G401 (cell line): ENCODE measurements at regions not wholly inside any gene's neighbourhood (a gene's known extent, or its start where the extent isn't known, plus 50 kb on each side); places are given as distances from the start of the nearest gene placed in this dataset.
"Not testable (repeated sequence)": the region's sequence is repeated elsewhere in the genome, so short reads cannot be mapped to it uniquely, and the experiment has no call there.

Experiments
- DNase-seq: peaks from one replicate; pipeline ENCODE4 v3.0.0-alpha.2; 2015; ENCODE audit warnings: low spot score
- in situ Hi-C: cut with HindIII; loops from 2 replicates; pipeline ENCODE4 v1.10.0; 2016; ENCODE audit warnings: low sequenced_read_pairs, mixed read lengths

DNA sequence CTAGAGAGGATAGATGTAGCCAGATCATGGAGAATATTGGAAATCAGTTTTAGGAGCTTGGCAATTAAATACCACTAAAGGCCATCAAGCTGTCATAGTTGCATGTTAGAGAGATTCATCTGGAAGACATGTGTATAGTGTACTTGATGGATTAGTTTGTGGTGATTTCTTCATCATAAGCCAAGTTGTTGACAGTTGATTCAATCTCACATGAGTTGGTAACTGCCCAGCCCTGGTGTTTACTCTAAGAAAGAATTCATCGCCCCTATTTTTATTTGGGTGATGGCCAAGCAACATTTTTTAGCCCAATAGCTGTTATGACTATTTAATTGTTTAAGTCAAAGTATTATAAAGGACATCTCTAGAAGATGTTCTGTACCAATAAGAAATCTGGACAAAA lies 737.6 kb downstream of the PLA2G4A start:
- in situ Hi-C loops, result no loop called here
- DNase-seq, result no peak

DNA sequence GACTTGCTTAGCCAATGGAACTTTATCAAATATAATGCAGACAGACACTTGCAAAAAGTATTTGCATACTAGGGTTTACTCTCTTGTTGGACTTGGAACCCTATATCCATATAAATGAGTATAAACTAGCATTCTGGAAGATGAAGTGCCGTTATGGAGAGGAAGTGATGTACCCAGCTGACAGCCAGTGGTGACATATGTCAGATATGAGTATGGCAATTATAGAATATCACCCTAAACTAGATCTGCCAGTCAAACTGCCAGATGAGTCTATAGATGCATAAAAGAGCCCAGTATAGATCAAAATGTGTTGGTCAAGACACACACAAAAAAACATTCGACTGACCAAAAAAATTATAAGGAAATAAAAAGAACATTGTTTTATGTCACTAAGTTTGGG lies 739.3 kb downstream of the PLA2G4A start:
- DNase-seq, result no peak
- in situ Hi-C loops, result no loop called here

DNA sequence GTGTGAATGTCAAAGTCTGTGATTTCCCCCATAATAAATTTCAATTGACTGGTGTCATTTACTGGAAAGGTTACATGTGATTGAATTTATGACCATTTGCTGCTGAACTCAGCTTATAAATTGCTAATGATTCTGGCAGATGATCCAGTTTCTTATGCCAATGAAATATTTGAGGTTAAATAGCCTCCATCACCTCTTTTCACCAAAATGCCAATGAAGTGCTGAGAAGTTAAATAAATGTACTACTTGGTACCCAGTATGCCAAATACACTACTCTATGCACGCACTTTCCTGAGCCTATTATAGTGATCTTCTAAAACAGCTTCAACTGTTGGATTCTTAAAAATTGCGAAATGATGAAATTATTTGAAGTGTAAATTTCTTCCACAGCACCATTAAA lies 741.4 kb downstream of the PLA2G4A start:
- no peak for DNase-seq
- in situ Hi-C loops, result no loop called here

DNA sequence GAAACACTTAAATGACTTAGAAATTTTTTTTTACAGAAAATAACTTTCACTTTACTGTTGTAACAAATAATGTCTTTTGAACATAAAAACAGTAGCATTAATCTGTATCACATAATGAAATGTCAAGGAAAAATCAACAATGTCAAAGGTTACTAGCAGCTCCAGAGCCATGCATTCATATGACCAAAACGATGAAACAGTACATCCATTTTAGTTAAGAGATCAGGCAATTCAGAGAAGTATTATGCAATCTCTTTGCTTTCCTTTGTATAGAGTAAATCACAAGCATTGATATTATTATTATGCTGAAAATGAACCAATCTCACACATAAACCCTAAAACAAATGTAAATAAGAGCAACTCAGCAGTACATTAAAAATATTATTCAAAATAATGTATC lies 748.9 kb downstream of the PLA2G4A start:
- no peak for DNase-seq
- in situ Hi-C loops, result no loop called here

GRCh38 chr1:187588917-187589316 lies 760.2 kb downstream of the PLA2G4A start:
- in situ Hi-C loops, result no loop called here
- DNase-seq, result no peak

DNA sequence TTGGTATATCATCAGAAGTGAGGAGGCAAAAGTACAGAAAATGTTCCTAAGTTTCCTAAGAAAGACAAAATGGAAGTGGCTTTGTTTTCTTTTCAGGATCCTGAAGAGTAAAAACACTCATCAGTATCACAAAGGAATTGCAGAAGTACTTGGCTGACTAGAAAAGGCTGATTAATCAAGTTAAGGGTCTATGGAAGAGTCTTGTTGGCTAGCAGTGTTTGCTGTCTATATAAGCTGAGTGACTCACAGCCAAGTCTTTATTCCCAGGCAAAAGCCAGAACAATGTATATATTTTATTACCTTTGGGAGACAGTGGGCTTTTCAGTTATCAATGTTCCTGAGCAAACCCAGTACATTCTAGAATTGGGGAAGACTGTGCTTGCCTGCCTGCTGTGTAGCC lies 777.0 kb downstream of the PLA2G4A start:
- in situ Hi-C loops, result no loop called here

DNA sequence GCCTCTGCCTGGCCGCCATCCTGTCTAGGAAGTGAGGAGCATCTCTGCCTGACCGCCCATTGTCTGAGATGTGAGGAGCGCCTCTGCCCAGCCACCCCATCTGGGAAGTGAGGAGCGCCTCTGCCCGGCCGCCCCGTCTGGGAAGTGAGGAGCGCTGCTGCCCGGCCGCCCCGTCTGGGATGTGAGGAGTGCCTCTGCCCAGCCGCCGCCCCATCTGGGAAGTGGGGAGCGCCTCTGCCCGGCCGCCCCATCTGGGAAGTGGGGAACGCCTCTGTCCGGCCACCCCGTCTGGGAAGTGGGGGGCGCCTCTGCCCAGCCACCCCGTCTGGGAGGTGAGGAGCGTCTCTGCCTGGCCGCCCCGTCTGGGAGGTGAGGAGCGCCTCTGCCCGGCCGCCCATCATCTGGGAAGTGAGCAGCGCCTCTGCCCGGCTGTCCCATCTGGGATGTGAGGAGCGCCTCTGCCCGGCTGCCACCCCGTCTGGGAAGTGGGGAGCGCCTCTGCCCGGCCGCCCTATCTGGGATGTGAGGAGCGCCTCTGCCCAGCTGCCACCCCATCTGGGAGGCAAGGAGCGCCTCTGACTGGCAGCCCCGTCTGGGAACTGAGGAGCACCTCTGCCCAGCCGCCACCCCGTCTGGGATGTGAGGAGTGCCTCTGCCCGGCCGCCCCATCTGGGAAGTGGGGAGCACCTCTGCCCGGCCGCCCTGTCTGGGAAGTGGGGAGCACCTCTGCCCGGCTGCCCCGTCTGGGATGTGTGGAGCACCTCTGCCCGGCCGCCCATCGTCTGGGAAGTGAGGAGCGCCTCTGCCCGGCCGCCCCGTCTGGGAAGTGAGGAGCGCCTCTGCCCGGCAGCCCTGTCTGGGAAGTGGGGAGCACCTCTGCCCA lies 787.3 kb downstream of the PLA2G4A start:
- DNase-seq, in situ Hi-C loops: not testable (repeated sequence)

More for the DNA sequence above, 777.0 kb downstream of the PLA2G4A start:
- no peak for DNase-seq

- in situ Hi-C loops, DNase-seq: not testable (repeated sequence)
Measured at GRCh38 chr1:187616830-187617229, 788.1 kb downstream of the PLA2G4A start.

DNA sequence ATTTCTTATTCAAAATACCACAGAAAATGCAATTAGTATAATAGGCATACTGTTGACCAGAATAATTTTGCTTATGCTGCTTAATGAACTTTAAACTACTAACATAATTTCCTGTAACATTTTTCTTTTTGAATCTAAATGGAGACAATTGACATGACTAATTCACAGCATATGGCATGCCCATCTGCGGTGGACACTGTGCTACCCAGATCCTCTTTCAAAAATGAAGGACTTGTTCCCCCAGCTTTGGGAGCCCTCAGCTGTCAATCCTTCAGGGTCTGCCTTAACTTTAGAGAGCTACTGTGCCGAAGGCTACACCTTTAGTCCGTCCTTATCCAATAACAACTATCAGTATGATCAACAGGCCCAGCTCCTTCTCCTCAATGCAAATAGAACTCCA lies 789.0 kb downstream of the PLA2G4A start:
- in situ Hi-C loops, result no loop called here
- DNase-seq, result peak; percentile 70

- in situ Hi-C loops, result no loop called here
- DNase-seq, result no peak
Measured at GRCh38 chr1:187619175-187619574, 790.4 kb downstream of the PLA2G4A start.

GRCh38 chr1:187621951-187622350 lies 793.2 kb downstream of the PLA2G4A start:
- DNase-seq, result peak; percentile 92
- in situ Hi-C loops, result no loop called here

- no peak for DNase-seq
- in situ Hi-C loops, result no loop called here
Measured at GRCh38 chr1:187622545-187622944, 793.8 kb downstream of the PLA2G4A start.

GRCh38 chr1:187624812-187625545 lies 796.2 kb downstream of the PLA2G4A start:
- DNase-seq, result no peak
- in situ Hi-C loops, result no loop called here

DNA sequence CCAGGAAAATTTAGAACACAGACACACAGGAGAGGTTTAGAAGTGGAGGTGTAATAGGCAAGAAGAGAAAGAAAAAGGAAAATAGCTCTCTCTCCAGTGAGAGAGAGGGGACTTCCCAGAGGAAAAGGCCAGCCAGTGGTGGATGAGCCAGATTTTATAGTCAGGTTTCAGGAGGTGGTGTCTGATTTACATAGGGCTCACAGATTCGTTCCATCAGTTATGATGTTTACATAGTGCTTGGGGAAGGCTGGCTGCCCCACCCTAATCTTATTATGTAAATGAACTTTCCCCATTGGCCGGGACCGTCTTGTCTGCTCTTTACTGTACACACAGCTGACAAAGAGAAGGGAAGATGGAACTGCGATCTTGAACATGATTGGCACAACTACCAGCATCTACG lies 797.3 kb downstream of the PLA2G4A start:
- in situ Hi-C loops, result no loop called here
- DNase-seq, result no peak

DNA sequence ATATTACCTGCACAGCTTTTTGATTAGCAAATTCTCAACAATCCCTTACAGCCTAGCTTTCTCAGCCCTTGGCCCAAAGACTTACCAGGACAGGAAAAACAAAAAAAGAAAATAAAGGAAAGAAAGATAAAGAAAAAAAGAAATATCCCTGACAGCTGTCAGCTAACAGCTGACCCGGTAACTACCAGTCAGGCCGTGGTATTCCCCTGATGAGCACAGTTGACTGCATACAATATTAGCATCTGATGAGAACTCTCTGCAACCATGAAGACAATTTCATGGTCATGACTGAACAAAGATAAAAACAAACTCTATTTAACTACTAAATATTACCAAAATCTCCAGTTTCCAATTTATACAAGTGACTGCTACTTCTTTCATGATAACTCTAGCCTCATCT lies 798.8 kb downstream of the PLA2G4A start:
- in situ Hi-C loops, result no loop called here
- DNase-seq, result no peak

DNA sequence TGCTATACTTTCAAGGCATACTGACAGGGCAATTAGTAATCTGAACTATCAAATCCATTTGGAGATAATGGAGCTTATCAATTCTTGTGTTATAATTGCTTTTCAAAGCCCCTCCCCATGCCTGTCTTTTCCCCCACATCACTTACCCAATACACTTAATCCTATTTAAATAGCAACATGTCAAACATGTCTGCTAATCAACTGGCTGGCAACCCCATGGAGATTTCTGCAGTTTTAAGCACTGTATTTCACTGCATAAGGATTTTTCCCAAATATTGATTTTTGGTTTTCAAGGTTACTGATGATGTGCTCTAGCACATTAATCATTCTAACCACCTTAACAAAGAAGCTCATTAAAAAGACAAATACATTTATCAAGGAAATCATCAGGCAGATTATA lies 800.3 kb downstream of the PLA2G4A start:
- DNase-seq, result no peak

GRCh38 chr1:187630653-187631380 lies 802.1 kb downstream of the PLA2G4A start:
- DNase-seq, result no peak
- in situ Hi-C loops, result no loop called here

More for the DNA sequence above, 800.3 kb downstream of the PLA2G4A start:
- in situ Hi-C loops, result no loop called here

DNA sequence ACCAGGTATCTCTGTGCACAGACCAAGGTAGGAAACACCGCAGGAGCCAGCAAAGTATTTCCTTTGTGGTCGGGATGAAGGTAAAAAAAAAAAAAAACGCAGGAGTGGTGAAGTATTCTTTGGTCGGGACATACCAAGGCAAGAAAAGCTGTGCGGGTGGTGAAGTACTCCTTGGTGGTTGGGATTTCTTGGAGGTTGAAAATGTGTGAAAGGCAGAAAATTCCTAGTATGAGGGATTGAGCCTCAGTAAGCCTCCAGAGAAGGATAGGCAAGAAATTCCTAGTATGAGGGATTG lies 802.6 kb downstream of the PLA2G4A start:
- in situ Hi-C loops, result no loop called here
- no peak for DNase-seq

GRCh38 chr1:187631984-187632383 lies 803.2 kb downstream of the PLA2G4A start:
- in situ Hi-C loops, result no loop called here

GRCh38 chr1:187634940-187635339 lies 806.2 kb downstream of the PLA2G4A start:
- in situ Hi-C loops, result no loop called here
- DNase-seq, result no peak

More at GRCh38 chr1:187631984-187632383, 803.2 kb downstream of the PLA2G4A start:
- no peak for DNase-seq
